H1 (cell line): ENCODE measurements at regions not wholly inside any gene's neighbourhood (a gene's known extent, or its start where the extent isn't known, plus 50 kb on each side); places are given as distances from the start of the nearest gene placed in this dataset.

ENCODE experiments used
- CTCF ChIA-PET: fragments of 300-600 bp; sonication (Branson Sonifier 250); formaldehyde crosslinking; loops from one replicate; lab custom pipeline; 2021; ENCODE audit not compliant: partially characterized antibody; lab: Charles Lee
- POLR2A ChIA-PET: fragments of 300-600 bp; sonication (Branson Sonifier 250); formaldehyde crosslinking; loops from one replicate; lab custom pipeline; 2021; ENCODE audit warnings: inconsistent platforms; ENCODE audit not compliant: partially characterized antibody; lab: Charles Lee
- DNase-seq, 2 experiments: peaks; one replicate each; pipeline versions ENCODE4 v3.0.0 to v3.0.0-alpha.2; 2010 to 2022; ENCODE audit warnings: low spot score in 2 of 2, low read depth in 1 of 2, mixed read lengths in 1 of 2
- FAIRE-seq: peaks from 2 replicates; lab custom pipeline; 2011; peaks lifted over from hg19 to GRCh38; lab: Jason Lieb, UNC
- H2AFZ ChIP-seq: 2 replicates; pipeline ENCODE4 v1.8.1; 2012; ENCODE audit warnings: low read length, inconsistent platforms
- H2AK5ac ChIP-seq: 2 replicates; pipeline ENCODE4 v1.6.1; 2013; ENCODE audit warnings: low read depth, low read length
- H2BK120ac ChIP-seq: replicated peaks from 2 replicates; pipeline ENCODE3; 2013; ENCODE audit warnings: low read depth, low read length, inconsistent platforms
- H2BK12ac ChIP-seq: 2 replicates; pipeline ENCODE4 v1.6.1; 2013; ENCODE audit warnings: low read depth, low read length
- H2BK15ac ChIP-seq: 2 replicates; pipeline ENCODE4 v1.6.1; 2013; ENCODE audit warnings: low read length
- H2BK20ac ChIP-seq: 2 replicates; pipeline ENCODE4 v1.6.1; 2013; ENCODE audit warnings: low read length
- H2BK5ac ChIP-seq: 2 replicates; pipeline ENCODE4 v1.6.1; 2013; ENCODE audit warnings: low read depth, low read length
- H3K14ac ChIP-seq: 2 replicates; pipeline ENCODE4 v1.6.1; 2013; ENCODE audit warnings: inconsistent platforms; ENCODE audit not compliant: insufficient read length
- H3K18ac ChIP-seq: 2 replicates; pipeline ENCODE4 v1.6.1; 2013; ENCODE audit warnings: low read length; ENCODE audit errors: extremely low read depth
- H3K23ac ChIP-seq: 2 replicates; pipeline ENCODE4 v1.6.1; 2013; ENCODE audit warnings: inconsistent platforms; ENCODE audit not compliant: insufficient read length
- H3K23me2 ChIP-seq: 2 replicates; pipeline ENCODE4 v1.6.1; 2013; ENCODE audit warnings: low read depth, low read length
- H3K27ac ChIP-seq: 2 replicates; pipeline ENCODE4 v1.6.1; 2011; ENCODE audit warnings: low read depth, low read length, inconsistent platforms
- H3K27me3 ChIP-seq, 4 experiments: replicated peaks in 1 of 4; 1 replicate in 1 of 4; 2 replicates in 3 of 4; pipeline versions ENCODE4 v1.6.1 to v1.8.1; 2011 to 2013; ENCODE audit warnings: low read length in 3 of 4, mild to moderate bottlenecking in 3 of 4, inconsistent platforms in 2 of 4, mixed read lengths in 2 of 4, moderate library complexity in 1 of 4; ENCODE audit not compliant: control insufficient read depth in 3 of 4, insufficient read depth in 3 of 4; ENCODE audit errors: extremely low read depth in 1 of 4
- H3K36me3 ChIP-seq, 4 experiments: 2 replicates each; pipeline versions ENCODE4 v1.6.1 to v1.8.1; 2011 to 2013; ENCODE audit warnings: mild to moderate bottlenecking in 4 of 4, low read length in 3 of 4, moderate library complexity in 2 of 4, control low read depth in 1 of 4, inconsistent platforms in 1 of 4; ENCODE audit not compliant: insufficient read depth in 4 of 4, control insufficient read depth in 2 of 4
- H3K4ac ChIP-seq: replicated peaks from 2 replicates; pipeline ENCODE3; 2013; ENCODE audit warnings: low read length, low read depth, mixed read lengths, inconsistent platforms; ENCODE audit not compliant: insufficient read length
- H3K4me1 ChIP-seq, 4 experiments: replicated peaks in 1 of 4; 1 replicate in 1 of 4; 2 replicates in 3 of 4; pipeline versions ENCODE4 v1.6.1 to v1.8.1; 2011 to 2013; ENCODE audit warnings: low read length in 3 of 4, inconsistent platforms in 2 of 4, mixed read lengths in 1 of 4; ENCODE audit not compliant: insufficient read depth in 4 of 4, control insufficient read depth in 3 of 4
- H3K4me2 ChIP-seq, 2 experiments: 2 replicates each; pipeline versions ENCODE4 v1.6.1 to v1.8.1; 2011 to 2013; ENCODE audit warnings: low read depth in 2 of 2, low read length in 2 of 2, control low read depth in 1 of 2, inconsistent platforms in 1 of 2, mild to moderate bottlenecking in 1 of 2; ENCODE audit not compliant: insufficient read depth in 1 of 2
- H3K4me3 ChIP-seq, 4 experiments: fragments of 200-600, 300-600 bp in 1 of 4; sonication (generic), shearing (Covaris generic), sonication (Bioruptor Twin) in 1 of 4; 2 replicates each; pipeline versions ENCODE4 v1.5.1 to v1.8.1; 2011 to 2016; ENCODE audit warnings: low read length in 4 of 4, low read depth in 3 of 4, control low read depth in 2 of 4, inconsistent platforms in 2 of 4, mild to moderate bottlenecking in 2 of 4, mixed read lengths in 1 of 4, moderate library complexity in 1 of 4; ENCODE audit not compliant: insufficient read depth in 2 of 4; ENCODE audit errors: extremely low read depth in 1 of 4
- H3K56ac ChIP-seq: replicated peaks from 2 replicates; pipeline ENCODE3; 2013; ENCODE audit warnings: low read depth, mild to moderate bottlenecking, mixed read lengths, low read length, inconsistent platforms; ENCODE audit not compliant: insufficient read length
- H3K79me1 ChIP-seq: 2 replicates; pipeline ENCODE4 v1.6.1; 2013; ENCODE audit warnings: low read depth, low read length, control low read depth
- H3K79me2 ChIP-seq, 2 experiments: 2 replicates each; pipeline versions ENCODE4 v1.6.1 to v1.8.1; 2012 to 2013; ENCODE audit warnings: low read length in 2 of 2, mild to moderate bottlenecking in 2 of 2, inconsistent platforms in 1 of 2; ENCODE audit not compliant: insufficient read depth in 2 of 2, control insufficient read depth in 1 of 2
- H3K9ac ChIP-seq, 4 experiments: replicated peaks in 1 of 4; 1 replicate in 1 of 4; 2 replicates in 3 of 4; pipeline versions ENCODE4 v1.6.1 to v1.8.1; 2011 to 2013; ENCODE audit warnings: low read depth in 3 of 4, low read length in 3 of 4, control low read depth in 2 of 4, mild to moderate bottlenecking in 2 of 4, moderate library complexity in 2 of 4, inconsistent platforms in 1 of 4; ENCODE audit errors: extremely low read depth in 1 of 4
- H3K9me3 ChIP-seq, 2 experiments: 2 replicates each; pipeline versions ENCODE4 v1.6.1 to v1.8.1; 2012 to 2013; ENCODE audit warnings: mild to moderate bottlenecking in 2 of 2, moderate library complexity in 2 of 2, control low read depth in 1 of 2, inconsistent platforms in 1 of 2, low read depth in 1 of 2, low read length in 1 of 2, mixed read lengths in 1 of 2; ENCODE audit not compliant: insufficient read depth in 2 of 2
- H4K20me1 ChIP-seq, 2 experiments: replicated peaks in 1 of 2; 2 replicates each; pipeline versions ENCODE3 to v1.8.1; 2011 to 2013; ENCODE audit warnings: inconsistent platforms in 2 of 2, low read length in 2 of 2, mild to moderate bottlenecking in 1 of 2; ENCODE audit not compliant: insufficient read depth in 2 of 2, control insufficient read depth in 1 of 2
- H4K5ac ChIP-seq: 2 replicates; pipeline ENCODE4 v1.6.1; 2013; ENCODE audit warnings: low read length, low read depth, mixed read lengths, inconsistent platforms; ENCODE audit not compliant: insufficient read length
- H4K8ac ChIP-seq: 2 replicates; pipeline ENCODE4 v1.8.0; 2013; ENCODE audit warnings: mild to moderate bottlenecking, moderate library complexity, low read length, inconsistent platforms; ENCODE audit not compliant: insufficient read depth; ENCODE audit errors: extremely low read depth
- H4K91ac ChIP-seq: replicated peaks from 2 replicates; pipeline ENCODE3; 2013; ENCODE audit warnings: low read length, mixed read lengths, inconsistent platforms; ENCODE audit not compliant: insufficient read length
- JUND ChIP-seq: IDR thresholded peaks from 2 replicates; pipeline ENCODE4 v1.6.1; 2011; ENCODE audit warnings: mild to moderate bottlenecking, improper control_type of control experiment, low read length
- NANOG ChIP-seq: IDR thresholded peaks from 2 replicates; pipeline ENCODE4 v1.6.1; 2011; ENCODE audit warnings: low read length, low read depth, mild to moderate bottlenecking, inconsistent platforms; ENCODE audit not compliant: insufficient read depth, poor library complexity, severe bottlenecking
- SAP30 ChIP-seq: fragments of 300-600 bp; sonication (generic); IDR thresholded peaks from 2 replicates; pipeline ENCODE4 v1.7.1; 2012; ENCODE audit warnings: low read length, moderate library complexity, mild to moderate bottlenecking, inconsistent platforms; ENCODE audit not compliant: insufficient read depth, insufficient replicate concordance
- YY1 ChIP-seq: IDR thresholded peaks from 2 replicates; pipeline ENCODE4 v1.6.1; 2011; ENCODE audit warnings: low read depth, mild to moderate bottlenecking, low read length
- WGBS, 2 experiments: shearing (Covaris generic) in 1 of 2; methylation state at CpG; one replicate each; pipeline versions ENCODE4 v1.1.6 to v1.1.7; 2013 to 2015; ENCODE audit warnings: low lambda C conversion rate in 2 of 2, mixed read lengths in 2 of 2, inconsistent platforms in 1 of 2, low coverage in 1 of 2, missing lambda C conversion rate in 1 of 2; ENCODE audit not compliant: insufficient replicate concordance in 2 of 2, insufficient coverage in 1 of 2, insufficient read length in 1 of 2; ENCODE audit errors: extremely low coverage in 1 of 2, missing lambda C conversion rate in 1 of 2; 5-methylcytosine and 5-hydroxymethylcytosine counted together
- TF ChIP-seq, protein P1 (sequence below): IDR thresholded peaks from 2 replicates; pipeline ENCODE4 v1.6.1; 2012; ENCODE audit warnings: inconsistent platforms

DNA sequence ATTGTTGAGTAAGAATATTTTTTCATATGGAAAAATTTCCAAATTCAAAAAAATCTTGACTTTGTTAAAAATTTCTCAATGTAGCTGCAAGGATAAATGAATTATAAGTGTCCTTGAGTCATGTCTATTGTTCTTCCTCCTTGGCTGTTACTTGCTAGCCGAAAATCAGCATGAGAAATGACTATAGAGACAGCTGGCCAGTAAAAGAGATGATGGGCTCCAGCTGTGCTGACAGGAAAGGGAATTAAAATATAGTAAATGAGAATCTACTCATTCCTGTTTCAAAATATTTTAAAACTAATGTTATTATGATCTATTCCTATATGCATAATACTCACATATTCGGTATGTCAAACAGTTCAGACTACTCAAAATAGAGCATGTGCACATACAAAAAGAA lies 1292.6 kb downstream of the BRINP3 start:
- H2AFZ ChIP-seq: no peak overlapping the region
- TF ChIP-seq NANOG: peak; percentile 37
- TF ChIP-seq YY1: no peak
- TF ChIP-seq JUND: 0 out of 2 replicates have a peak, but pooled peaks have one; percentile 12
- no peak for TF ChIP-seq SAP30
- TF ChIP-seq, protein P1, sequence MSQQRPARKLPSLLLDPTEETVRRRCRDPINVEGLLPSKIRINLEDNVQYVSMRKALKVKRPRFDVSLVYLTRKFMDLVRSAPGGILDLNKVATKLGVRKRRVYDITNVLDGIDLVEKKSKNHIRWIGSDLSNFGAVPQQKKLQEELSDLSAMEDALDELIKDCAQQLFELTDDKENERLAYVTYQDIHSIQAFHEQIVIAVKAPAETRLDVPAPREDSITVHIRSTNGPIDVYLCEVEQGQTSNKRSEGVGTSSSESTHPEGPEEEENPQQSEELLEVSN: no peak
- TF ChIP-seq, all 59 proteins: peak for 2
- Histone ChIP-seq H3K4ac (no peak overlapping the region), H3K36me3 (no peaks in the 10 kb centered on the region), H3K14ac (no peak overlapping the region), H3K9me3 (no peaks in the 10 kb centered on the region), H4K5ac (no peak overlapping the region), H2AK5ac (no peak overlapping the region), H3K4me1 (peaks cover 0 to 5% (median 0%) of the 10 kb centered on the region in 4 experiments; a peak in 1 of 7 replicates), H4K91ac (no peak overlapping the region), H3K79me2 (no peaks in the 10 kb centered on the region), H3K27me3 (no peaks in the 10 kb centered on the region), H3K56ac (no peak overlapping the region), H3K27ac (no peak overlapping the region), H3K23ac (no peak overlapping the region), H3K18ac (no peak overlapping the region), H3K23me2 (no peaks in the 10 kb centered on the region), H2BK12ac (no peak overlapping the region), H2BK120ac (no peak overlapping the region), H2BK5ac (no peak overlapping the region), H3K79me1 (no peaks in the 10 kb centered on the region), H2BK15ac (no peak overlapping the region), H4K8ac (no peak overlapping the region), H4K20me1 (no peaks in the 10 kb centered on the region), H3K9ac (no peak overlapping the region), H3K4me3 (no peak overlapping the region), H2BK20ac (no peak overlapping the region), H3K4me2 (no peak overlapping the region)
- CTCF ChIA-PET: no interaction called here
- POLR2A ChIA-PET: no interaction called here
- WGBS, 2 experiments: 78% methylated on average over 2 of the region's 2 CpGs; no CpG with 5 or more reads in 1 of the 2 experiments
- no peak for DNase-seq
- FAIRE-seq: no peak
